ENCODE measurements at regions not wholly inside any gene's neighbourhood (a gene's known extent, or its start where the extent isn't known, plus 50 kb on each side); places are given as distances from the start of the nearest gene placed in this dataset.

DNA sequence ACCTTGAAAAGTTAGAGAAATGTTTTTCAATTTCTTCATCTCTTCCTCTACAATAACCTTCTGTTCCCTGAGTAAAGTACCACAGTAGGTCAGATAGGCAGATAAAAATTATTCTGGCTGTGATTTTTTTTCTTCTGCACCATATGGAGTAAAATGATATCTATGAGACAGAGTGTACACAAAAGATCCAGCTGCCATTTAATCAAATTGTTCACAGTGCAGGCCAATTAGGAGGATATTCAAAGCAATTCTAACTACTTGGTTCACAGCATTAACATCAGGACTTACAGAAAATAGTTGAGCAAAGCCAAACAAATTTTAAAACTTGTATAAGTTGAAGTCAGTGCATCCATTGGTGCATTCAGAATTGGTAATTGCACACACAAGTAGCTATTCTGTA is 147.9 kb upstream of the LUZP2 start:
- TF ChIP-seq SPI1 (IDR thresholded peaks at IDR 0.05; ENCODE audit: low read depth, low read length) (no peak), POLR2AphosphoS5 (IDR thresholded peaks at IDR 0.05; ENCODE audit: low read depth, low read length) (no peak), PAX5 (IDR thresholded peaks at IDR 0.05; ENCODE audit: insufficient read depth, low read length, severe bottlenecking) (no peak), POLR2A (IDR thresholded peaks at IDR 0.05; ENCODE audit: low read depth, low read length) (no peak), TAF1 (IDR thresholded peaks at IDR 0.05; ENCODE audit: low read depth, low read length) (no peak), POU2F2 (IDR thresholded peaks at IDR 0.05; ENCODE audit: low read depth, low read length) (no peak)
- FAIRE-seq = no peak
- DNase-seq (ENCODE audit: insufficient read length, low spot score) = no peak

DNA sequence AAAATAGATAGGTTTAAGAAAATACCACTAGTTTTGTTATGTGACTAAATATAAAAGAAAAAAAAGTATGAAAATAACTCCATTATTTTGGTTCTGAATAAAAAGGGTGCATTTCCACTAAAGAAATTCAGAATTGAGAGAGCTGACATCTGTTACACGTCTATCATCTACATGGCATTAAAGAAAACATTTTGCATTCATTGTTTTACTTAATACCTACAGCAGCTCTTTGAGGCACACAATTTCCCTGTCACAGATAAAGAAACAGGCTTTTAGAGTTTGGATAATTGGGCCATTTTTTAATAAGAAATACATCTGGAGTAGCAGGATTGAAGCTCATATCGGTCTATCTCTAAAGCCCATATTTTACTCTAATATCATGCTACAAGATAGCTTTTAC is 145.7 kb upstream of the LUZP2 start:
- FAIRE-seq (no peak), DNase-seq (ENCODE audit: insufficient read length, low spot score) (no peak)
- TF ChIP-seq POLR2A (IDR thresholded peaks at IDR 0.05; ENCODE audit: low read depth, low read length) (no peak), SPI1 (IDR thresholded peaks at IDR 0.05; ENCODE audit: low read depth, low read length) (no peak), POU2F2 (IDR thresholded peaks at IDR 0.05; ENCODE audit: low read depth, low read length) (no peak), PAX5 (IDR thresholded peaks at IDR 0.05; ENCODE audit: insufficient read depth, low read length, severe bottlenecking) (no peak), TAF1 (IDR thresholded peaks at IDR 0.05; ENCODE audit: low read depth, low read length) (no peak), POLR2AphosphoS5 (IDR thresholded peaks at IDR 0.05; ENCODE audit: low read depth, low read length) (no peak)

DNA sequence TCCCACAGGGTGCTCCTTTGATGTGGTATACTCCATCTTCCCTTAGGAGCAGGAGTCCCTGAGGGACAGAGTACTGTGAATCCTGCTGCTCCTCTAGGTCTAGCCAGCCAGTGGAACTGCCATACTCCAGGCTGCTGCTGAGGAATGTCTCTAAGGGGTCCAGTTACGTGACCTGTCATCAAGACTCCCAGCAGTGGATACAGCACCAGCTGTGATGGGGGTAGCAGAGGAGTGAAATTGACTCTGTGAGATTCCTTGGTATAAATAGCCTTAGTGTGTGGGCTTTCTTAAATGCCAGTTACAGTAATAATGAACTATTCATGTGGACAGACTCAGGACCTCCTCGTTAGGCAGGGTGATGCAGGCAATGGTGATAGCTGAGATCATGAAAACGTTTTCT is 140.4 kb upstream of the LUZP2 start:
- DNase-seq (ENCODE audit: insufficient read length, low spot score) (no peak), FAIRE-seq (no peak)
- no peak for TF ChIP-seq PAX5 (IDR thresholded peaks at IDR 0.05; ENCODE audit: insufficient read depth, low read length, severe bottlenecking)
- no peak for TF ChIP-seq POU2F2 (IDR thresholded peaks at IDR 0.05; ENCODE audit: low read depth, low read length)
- TF ChIP-seq TAF1 (IDR thresholded peaks at IDR 0.05; ENCODE audit: low read depth, low read length) = no peak
- TF ChIP-seq POLR2A (IDR thresholded peaks at IDR 0.05; ENCODE audit: low read depth, low read length) = no peak
- TF ChIP-seq SPI1 (IDR thresholded peaks at IDR 0.05; ENCODE audit: low read depth, low read length) = no peak
- TF ChIP-seq POLR2AphosphoS5 (IDR thresholded peaks at IDR 0.05; ENCODE audit: low read depth, low read length) = no peak

DNA sequence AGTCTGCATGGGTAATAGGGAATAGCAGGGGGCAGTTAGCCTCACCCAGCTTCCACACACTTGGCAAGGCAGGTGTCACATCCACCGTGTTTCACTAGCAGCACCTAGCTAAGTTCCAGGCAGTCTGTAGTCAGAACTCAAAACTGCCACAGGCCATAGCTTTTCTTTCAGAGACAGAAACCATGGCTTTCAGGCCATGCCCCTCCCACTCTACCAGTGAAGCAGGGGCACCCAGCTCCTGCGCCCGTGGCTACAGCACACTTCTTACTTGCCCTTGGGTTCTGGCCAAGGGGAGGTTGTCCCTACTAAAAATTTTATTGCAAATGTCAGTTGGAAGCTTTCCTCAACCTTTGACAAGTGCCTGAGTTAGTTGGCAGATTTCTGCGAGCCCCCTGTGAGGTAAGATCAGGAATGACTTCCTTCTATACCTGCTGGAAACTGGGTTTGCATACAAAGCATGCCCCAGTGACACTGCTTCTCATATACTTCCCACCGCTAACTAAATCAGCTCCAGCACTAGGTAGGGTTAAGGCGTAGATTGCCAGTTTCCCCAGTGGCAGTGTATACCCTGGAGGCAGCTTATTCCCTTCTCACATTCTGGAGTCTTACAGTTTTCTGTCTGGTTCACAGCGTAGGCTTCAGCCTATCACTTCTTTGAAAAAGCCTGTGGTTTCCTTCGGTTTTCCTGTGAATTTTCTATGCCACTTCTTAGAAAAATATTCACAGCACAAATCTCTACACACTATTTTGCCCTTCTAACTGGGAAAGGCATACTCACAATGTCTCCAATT is 139.0 kb upstream of the LUZP2 start:
- FAIRE-seq = no peak
- no peak for TF ChIP-seq SPI1 (IDR thresholded peaks at IDR 0.05; ENCODE audit: low read depth, low read length)
- no peak for TF ChIP-seq PAX5 (IDR thresholded peaks at IDR 0.05; ENCODE audit: insufficient read depth, low read length, severe bottlenecking)
- no peak for TF ChIP-seq TAF1 (IDR thresholded peaks at IDR 0.05; ENCODE audit: low read depth, low read length)
- no peak for TF ChIP-seq POLR2AphosphoS5 (IDR thresholded peaks at IDR 0.05; ENCODE audit: low read depth, low read length)
- no peak for TF ChIP-seq POU2F2 (IDR thresholded peaks at IDR 0.05; ENCODE audit: low read depth, low read length)
- no peak for TF ChIP-seq POLR2A (IDR thresholded peaks at IDR 0.05; ENCODE audit: low read depth, low read length)
- DNase-seq (ENCODE audit: insufficient read length, low spot score) = no peak

DNA sequence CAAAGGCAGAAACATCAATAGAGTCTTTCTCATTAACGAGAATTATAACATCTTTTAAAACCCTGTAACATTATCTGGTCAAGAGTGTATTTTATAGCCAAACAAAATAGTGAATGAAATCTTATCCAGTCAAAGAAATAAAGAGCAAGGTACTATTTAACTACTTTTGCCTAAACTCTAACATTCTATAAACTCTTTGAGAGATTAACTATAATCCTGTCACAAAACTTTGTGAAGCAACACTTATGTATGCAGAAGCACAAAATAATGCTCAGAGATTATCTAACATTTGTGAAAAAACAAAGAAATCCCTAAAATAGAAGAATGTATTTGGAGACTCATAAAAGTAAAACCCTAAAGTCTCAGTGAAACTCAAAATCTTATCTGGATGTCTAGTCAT is 124.4 kb upstream of the LUZP2 start:
- no peak for FAIRE-seq
- TF ChIP-seq POU2F2 (IDR thresholded peaks at IDR 0.05; ENCODE audit: low read depth, low read length) = no peak
- TF ChIP-seq POLR2AphosphoS5 (IDR thresholded peaks at IDR 0.05; ENCODE audit: low read depth, low read length) = no peak
- no peak for TF ChIP-seq SPI1 (IDR thresholded peaks at IDR 0.05; ENCODE audit: low read depth, low read length)
- DNase-seq (ENCODE audit: insufficient read length, low spot score) = no peak

DNA sequence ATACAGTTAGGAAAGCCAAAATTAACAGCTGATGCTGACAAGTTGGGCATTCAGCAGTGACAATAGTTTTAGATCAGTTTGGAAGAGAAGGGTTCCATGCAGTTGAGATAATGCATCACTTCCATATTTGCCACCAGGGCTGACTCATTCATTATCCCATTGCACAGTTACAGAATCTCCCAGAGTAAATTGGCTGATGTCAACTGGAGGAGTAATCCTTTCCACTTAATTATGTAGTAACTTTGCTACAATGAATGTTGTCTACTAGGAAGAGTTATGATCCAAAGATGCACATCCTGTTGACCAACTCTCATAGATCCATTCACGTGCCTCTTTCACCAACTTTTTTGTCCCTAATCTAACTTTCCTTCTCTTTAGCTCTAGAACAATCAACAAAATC is 123.3 kb upstream of the LUZP2 start:
- no peak for TF ChIP-seq POU2F2 (IDR thresholded peaks at IDR 0.05; ENCODE audit: low read depth, low read length)
- TF ChIP-seq TAF1 (IDR thresholded peaks at IDR 0.05; ENCODE audit: low read depth, low read length) = no peak
- TF ChIP-seq POLR2A (IDR thresholded peaks at IDR 0.05; ENCODE audit: low read depth, low read length) = no peak
- TF ChIP-seq SPI1 (IDR thresholded peaks at IDR 0.05; ENCODE audit: low read depth, low read length) = no peak
- no peak for DNase-seq (ENCODE audit: insufficient read length, low spot score)
- no peak for FAIRE-seq

DNA sequence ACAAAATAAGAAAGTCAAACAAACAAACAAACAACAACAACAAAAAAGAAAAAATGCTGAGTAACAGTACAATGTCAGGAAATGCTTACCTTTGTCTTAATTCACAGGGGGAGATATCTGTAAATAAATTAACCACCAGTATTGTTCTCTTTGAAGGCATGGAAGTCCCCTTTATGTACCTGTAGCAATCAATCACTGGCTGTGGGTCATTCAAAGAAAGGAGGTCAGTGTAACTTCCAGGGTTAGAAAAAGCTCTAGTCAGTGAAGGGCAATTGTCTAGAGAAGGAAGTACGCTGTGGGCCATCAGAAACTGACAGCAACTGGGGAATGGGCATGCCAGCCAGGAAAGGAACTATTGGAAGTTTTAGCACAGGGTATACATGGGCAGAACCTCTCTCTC is 121.5 kb upstream of the LUZP2 start:
- no peak for DNase-seq (ENCODE audit: insufficient read length, low spot score)
- no peak for FAIRE-seq
- no peak for TF ChIP-seq POLR2A (IDR thresholded peaks at IDR 0.05; ENCODE audit: low read depth, low read length)
- no peak for TF ChIP-seq TAF1 (IDR thresholded peaks at IDR 0.05; ENCODE audit: low read depth, low read length)

DNA sequence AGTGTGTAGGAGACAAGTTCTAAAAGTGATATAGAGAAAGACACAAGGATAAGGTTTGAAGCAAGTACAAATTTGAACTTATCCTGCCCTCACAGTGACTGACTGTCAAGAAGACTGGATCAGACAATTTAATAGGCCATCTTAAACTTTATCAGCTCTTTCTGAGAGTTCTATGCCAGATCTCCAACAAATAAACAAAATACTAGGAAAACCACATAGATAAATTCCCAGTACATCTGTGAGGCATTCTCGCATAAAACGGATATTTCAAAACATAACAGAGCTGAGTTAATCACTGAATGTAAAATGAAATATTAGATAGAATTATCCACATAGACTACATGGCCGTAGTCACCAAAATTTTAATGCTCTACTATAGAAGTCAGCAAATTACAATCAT is 120.9 kb upstream of the LUZP2 start:
- DNase-seq (ENCODE audit: insufficient read length, low spot score) = no peak
- no peak for FAIRE-seq
- TF ChIP-seq PAX5 (IDR thresholded peaks at IDR 0.05; ENCODE audit: insufficient read depth, low read length, severe bottlenecking) (no peak), TAF1 (IDR thresholded peaks at IDR 0.05; ENCODE audit: low read depth, low read length) (no peak)

DNA sequence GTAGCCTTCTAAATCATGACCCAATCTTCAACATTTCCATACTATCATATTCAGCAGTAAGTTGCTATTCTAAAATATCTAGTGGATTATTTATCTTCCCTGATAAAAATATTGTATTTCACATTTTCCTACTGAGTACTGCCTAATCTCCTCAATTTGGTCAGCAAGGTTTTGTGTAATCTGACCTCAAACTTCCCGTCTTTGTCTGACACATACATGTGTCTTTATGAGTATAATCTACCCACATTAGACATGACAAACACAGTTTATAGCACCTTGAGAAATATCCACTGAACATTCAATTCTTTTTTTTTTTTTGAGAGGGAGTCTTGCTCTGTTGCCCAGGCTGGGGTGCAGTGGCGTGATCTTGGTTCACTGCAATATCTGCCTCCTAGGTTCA is 113.7 kb upstream of the LUZP2 start:
- no peak for FAIRE-seq
- no peak for DNase-seq (ENCODE audit: insufficient read length, low spot score)
- TF ChIP-seq SPI1 (IDR thresholded peaks at IDR 0.05; ENCODE audit: low read depth, low read length) = no peak
- TF ChIP-seq PAX5 (IDR thresholded peaks at IDR 0.05; ENCODE audit: insufficient read depth, low read length, severe bottlenecking) = no peak
- TF ChIP-seq POU2F2 (IDR thresholded peaks at IDR 0.05; ENCODE audit: low read depth, low read length) = no peak

DNA sequence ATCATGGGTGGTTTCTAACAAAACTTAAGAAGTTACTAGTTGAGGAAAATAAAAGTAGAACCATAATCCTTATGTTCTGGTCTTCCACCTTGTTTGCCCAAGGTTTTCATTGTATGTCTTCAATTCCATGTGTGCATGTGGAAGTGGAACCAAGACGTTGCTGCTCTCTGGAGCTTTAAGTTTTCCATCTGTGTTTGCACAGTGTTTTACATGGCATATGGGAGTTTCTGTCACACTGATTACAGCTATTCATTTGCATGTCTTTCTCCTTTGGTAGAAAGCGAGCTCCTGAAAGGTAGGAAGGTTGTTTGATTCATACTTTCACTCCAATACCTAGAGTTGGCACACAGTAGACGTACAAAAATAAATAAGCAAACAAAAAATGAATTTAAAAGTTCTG is 112.6 kb upstream of the LUZP2 start:
- TF ChIP-seq PAX5 (IDR thresholded peaks at IDR 0.05; ENCODE audit: insufficient read depth, low read length, severe bottlenecking) (no peak), POU2F2 (IDR thresholded peaks at IDR 0.05; ENCODE audit: low read depth, low read length) (no peak), POLR2A (IDR thresholded peaks at IDR 0.05; ENCODE audit: low read depth, low read length) (no peak), SPI1 (IDR thresholded peaks at IDR 0.05; ENCODE audit: low read depth, low read length) (no peak), POLR2AphosphoS5 (IDR thresholded peaks at IDR 0.05; ENCODE audit: low read depth, low read length) (no peak), TAF1 (IDR thresholded peaks at IDR 0.05; ENCODE audit: low read depth, low read length) (no peak)
- FAIRE-seq = no peak
- DNase-seq (ENCODE audit: insufficient read length, low spot score) = no peak
